ENCODE measurements at regions not wholly inside any gene's neighbourhood (a gene's known extent, or its start where the extent isn't known, plus 50 kb on each side); places are given as distances from the start of the nearest gene placed in this dataset.

DNA sequence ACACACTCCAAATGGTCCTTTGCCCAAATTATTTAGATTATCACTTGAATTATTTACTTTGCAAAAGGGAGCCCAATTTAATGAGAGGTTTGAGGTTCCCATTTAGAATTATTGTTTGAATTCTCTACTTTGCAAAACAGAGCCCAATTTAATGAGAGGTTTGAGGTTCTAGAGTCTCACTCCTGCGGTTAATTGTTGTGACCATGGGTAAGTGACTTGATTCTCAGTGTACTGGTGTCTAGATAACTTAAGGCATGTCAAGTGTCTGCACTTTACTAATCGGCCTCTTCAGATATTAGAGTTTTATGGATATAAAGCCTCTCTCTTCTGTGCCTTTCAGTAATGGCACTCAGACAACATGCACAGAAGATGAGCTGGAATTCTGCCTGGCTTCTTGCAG is 67.5 kb downstream of the YIPF5 start:
- no peak for DNase-seq (ENCODE audit: extremely low read depth, insufficient read length)

DNA sequence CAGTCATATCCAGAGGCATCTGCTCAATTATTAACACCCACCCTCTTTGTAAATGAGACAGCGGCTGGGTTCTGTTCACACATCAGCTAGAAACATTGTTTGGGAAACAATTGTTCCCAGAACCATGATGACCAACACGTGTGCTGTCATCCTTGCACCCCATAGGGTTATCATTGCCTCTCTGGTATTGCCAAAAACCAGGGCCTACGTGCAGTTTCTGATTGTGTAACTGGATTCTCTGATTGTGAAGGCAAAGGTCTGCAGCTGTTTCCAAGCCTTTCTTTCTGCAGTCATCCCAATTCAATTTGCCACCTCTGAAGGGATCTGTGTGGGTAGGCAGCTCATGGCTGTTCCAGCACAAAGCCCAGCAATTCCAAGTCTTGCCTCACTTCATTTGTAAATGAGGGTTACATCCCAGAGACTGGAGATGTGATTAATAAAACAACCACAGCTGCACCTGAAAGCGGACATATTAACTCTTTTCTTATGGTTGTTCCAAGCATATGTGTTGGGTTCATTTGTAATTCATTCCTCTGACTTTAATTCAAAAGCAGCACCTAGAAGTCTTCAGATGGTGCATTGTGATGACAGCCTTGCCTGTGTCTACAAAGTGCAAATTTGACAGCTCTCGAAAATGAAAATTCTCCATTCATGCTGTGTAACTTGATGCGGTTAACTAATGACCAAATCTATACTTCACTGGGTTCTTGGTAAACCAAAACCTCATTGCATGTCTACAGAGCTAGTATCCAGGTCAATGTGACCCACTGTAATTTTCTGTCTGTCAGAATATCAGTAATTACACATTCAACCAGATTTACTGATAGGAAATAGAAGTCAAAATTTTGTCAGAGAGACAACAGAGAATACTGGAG is 66.6 kb downstream of the YIPF5 start:
- Histone ChIP-seq H3K36me3 (ENCODE audit: control insufficient read depth, insufficient read depth, low read length) (no peaks in the 10 kb centered on the region), H3K27me3 (replicated peaks; ENCODE audit: control insufficient read depth, insufficient read depth, low read length) (no peaks in the 10 kb centered on the region), H3K4me3 (replicated peaks; ENCODE audit: low read depth, low read length) (no peak overlapping the region)
- DNase-seq (ENCODE audit: extremely low read depth, insufficient read length) = no peak
- TF ChIP-seq, protein P1, sequence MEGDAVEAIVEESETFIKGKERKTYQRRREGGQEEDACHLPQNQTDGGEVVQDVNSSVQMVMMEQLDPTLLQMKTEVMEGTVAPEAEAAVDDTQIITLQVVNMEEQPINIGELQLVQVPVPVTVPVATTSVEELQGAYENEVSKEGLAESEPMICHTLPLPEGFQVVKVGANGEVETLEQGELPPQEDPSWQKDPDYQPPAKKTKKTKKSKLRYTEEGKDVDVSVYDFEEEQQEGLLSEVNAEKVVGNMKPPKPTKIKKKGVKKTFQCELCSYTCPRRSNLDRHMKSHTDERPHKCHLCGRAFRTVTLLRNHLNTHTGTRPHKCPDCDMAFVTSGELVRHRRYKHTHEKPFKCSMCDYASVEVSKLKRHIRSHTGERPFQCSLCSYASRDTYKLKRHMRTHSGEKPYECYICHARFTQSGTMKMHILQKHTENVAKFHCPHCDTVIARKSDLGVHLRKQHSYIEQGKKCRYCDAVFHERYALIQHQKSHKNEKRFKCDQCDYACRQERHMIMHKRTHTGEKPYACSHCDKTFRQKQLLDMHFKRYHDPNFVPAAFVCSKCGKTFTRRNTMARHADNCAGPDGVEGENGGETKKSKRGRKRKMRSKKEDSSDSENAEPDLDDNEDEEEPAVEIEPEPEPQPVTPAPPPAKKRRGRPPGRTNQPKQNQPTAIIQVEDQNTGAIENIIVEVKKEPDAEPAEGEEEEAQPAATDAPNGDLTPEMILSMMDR (IDR thresholded peaks at IDR 0.05; ENCODE audit: insufficient read depth, low read length, poor library complexity, severe bottlenecking) = no peak

More for the DNA sequence above, 67.5 kb downstream of the YIPF5 start:
- Histone ChIP-seq H3K27me3 (replicated peaks; ENCODE audit: control insufficient read depth, insufficient read depth, low read length) (no peaks in the 10 kb centered on the region), H3K4me3 (replicated peaks; ENCODE audit: low read depth, low read length) (no peak overlapping the region), H3K36me3 (ENCODE audit: control insufficient read depth, insufficient read depth, low read length) (no peaks in the 10 kb centered on the region)
- TF ChIP-seq, protein P1 (IDR thresholded peaks at IDR 0.05; ENCODE audit: insufficient read depth, low read length, poor library complexity, severe bottlenecking) = no peak

DNA sequence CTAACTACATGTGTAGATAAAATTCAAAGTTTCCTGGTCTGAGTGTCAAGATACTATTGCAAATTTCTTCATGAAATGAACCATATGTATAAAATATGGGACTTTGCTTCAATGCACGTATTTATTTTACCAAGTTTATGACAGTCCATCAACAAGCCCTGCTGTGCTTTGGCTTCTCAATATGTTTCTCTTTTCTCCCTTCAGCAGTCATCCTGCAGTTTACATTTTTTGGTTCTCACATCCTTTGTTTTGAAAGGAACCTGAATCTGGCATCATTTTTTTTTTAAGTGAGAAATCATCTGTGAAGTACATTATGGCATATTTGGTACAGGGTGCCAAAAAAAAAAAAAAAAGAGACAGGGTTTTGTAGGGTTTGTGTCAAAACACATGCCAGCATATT is 65.1 kb downstream of the YIPF5 start:
- DNase-seq (ENCODE audit: extremely low read depth, insufficient read length) = no peak
- Histone ChIP-seq H3K36me3 (ENCODE audit: control insufficient read depth, insufficient read depth, low read length) (no peaks in the 10 kb centered on the region), H3K4me3 (replicated peaks; ENCODE audit: low read depth, low read length) (no peak overlapping the region), H3K27me3 (replicated peaks; ENCODE audit: control insufficient read depth, insufficient read depth, low read length) (no peaks in the 10 kb centered on the region)
- TF ChIP-seq, protein P1 (IDR thresholded peaks at IDR 0.05; ENCODE audit: insufficient read depth, low read length, poor library complexity, severe bottlenecking) = no peak

DNA sequence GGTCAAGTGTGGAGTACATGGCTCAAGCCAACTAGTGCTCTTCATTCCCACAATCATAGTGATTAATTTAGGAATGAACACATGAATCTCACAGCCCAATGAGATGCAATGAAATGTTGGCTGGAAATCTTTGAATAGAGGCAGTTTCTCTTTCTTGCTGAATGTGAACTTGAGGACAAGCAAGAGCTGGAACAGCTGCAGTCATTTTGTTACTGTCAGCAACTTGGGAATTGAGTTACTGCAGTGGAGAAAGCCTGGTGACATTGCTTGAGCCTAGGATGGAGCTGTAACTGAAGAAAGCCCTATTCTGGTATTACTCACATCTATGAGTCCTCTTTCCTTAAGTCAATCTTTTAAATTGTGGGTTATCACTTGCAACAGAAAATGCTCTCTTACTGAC is 62.3 kb downstream of the YIPF5 start:
- Histone ChIP-seq H3K4me3 (replicated peaks; ENCODE audit: low read depth, low read length) (no peak overlapping the region), H3K36me3 (ENCODE audit: control insufficient read depth, insufficient read depth, low read length) (no peaks in the 10 kb centered on the region), H3K27me3 (replicated peaks; ENCODE audit: control insufficient read depth, insufficient read depth, low read length) (no peaks in the 10 kb centered on the region)
- TF ChIP-seq, protein P1 (IDR thresholded peaks at IDR 0.05; ENCODE audit: insufficient read depth, low read length, poor library complexity, severe bottlenecking) = no peak
- DNase-seq (ENCODE audit: extremely low read depth, insufficient read length) = no peak
